Right ventricle myocardium inferior (tissue), 1 donor: ENCODE measurements at regions not wholly inside any gene's neighbourhood (a gene's known extent, or its start where the extent isn't known, plus 50 kb on each side); places are given as distances from the start of the nearest gene placed in this dataset.
"Not testable (repeated sequence)": the region's sequence is repeated elsewhere in the genome, so short reads cannot be mapped to it uniquely, and the experiment has no call there.

Experiments used
- ATAC-seq: fragments of 200-7000 bp; cut with Tn5 transposase; one replicate; pipeline ENCODE4 v1.9.1; 2020; ENCODE audit warnings: mild to moderate bottlenecking, moderate library complexity
- DNase-seq: peaks from one replicate; pipeline ENCODE4 v3.0.0; 2021; ENCODE audit errors: missing footprints
- intact Hi-C: fragments of 100-400 bp; cut with DNase I; formaldehyde crosslinking; loops from one replicate; pipeline ENCODE4 v1.11.0; 2022
- donor health status: DM: no; HTN: yes; CAD: no; lungs with severe emphysema.

DNA sequence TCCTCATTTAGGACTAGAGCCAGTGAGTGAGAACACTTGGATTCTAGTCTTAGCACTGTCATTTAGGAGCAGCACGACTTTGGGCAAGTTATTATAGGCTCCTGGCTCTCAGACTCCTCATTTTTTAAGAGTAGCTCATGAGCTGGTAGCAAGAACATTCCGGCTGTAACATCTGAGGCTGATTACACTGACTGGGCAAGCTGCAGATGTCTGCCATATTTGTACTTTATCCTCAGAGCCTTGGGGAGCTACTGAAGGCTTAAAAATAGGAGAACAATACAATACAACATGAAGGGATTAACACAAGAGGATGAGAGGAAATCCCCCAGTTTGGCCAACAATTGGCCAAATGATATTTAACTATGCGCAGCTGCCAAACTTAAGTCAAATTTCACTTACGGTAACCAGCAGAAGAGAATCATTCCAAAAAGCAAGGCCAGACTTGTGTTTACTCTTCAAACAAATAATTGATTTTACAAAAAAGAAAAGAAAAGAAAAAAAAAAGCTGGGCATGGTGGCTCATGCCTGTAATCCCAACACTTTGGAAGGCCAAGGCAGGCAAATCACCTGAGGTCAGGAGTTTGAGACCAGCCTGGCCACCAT, 113.1 kb upstream of the ARHGAP42 start:
- no peak for ATAC-seq
- intact Hi-C loops = no loop called here
- DNase-seq = no peak

DNA sequence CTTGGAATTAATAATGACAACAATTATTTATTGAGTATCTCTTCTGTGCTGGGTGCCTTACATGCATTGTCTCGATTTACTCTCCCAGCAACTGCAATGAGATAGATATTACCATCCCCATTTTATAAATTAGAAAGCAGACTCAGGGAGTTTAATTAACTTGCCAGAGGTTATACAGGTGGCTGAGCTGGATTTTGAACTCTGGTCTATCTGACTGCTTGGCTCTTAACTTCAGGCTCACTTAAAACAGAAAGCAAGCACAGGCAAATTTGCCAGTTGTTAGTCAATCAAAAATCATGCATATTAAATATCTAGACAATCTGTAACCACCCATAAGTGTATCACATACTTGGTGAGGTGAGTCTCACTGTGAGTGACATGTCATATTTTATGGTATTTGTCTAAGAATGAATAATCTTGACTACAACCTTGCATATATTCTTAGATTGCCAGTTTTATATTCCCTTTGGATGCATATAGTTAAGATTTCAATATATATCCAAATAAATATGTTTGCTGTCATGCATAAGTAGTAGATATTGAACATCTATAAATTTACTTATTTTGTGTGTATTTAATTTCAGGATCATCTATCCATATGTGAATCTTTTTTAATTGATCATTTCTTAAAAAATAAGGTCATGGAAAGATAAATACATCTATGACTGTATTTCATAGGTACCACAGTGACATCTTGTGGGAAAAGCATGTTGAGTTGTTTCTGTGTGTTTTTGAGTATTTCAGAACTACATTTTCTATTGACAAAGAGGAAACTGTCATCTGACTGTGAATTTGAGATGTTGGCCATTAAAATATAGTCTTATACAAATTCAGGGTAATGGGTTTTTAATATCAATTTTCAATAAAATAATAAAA, 112.0 kb upstream of the ARHGAP42 start:
- intact Hi-C loops = loop anchor here (5.0 kb wide), 2 partner anchors 57 to 112 kb away; partner anchors contain the start of gene ARHGAP42
- ATAC-seq = no peak
- no peak for DNase-seq

DNA sequence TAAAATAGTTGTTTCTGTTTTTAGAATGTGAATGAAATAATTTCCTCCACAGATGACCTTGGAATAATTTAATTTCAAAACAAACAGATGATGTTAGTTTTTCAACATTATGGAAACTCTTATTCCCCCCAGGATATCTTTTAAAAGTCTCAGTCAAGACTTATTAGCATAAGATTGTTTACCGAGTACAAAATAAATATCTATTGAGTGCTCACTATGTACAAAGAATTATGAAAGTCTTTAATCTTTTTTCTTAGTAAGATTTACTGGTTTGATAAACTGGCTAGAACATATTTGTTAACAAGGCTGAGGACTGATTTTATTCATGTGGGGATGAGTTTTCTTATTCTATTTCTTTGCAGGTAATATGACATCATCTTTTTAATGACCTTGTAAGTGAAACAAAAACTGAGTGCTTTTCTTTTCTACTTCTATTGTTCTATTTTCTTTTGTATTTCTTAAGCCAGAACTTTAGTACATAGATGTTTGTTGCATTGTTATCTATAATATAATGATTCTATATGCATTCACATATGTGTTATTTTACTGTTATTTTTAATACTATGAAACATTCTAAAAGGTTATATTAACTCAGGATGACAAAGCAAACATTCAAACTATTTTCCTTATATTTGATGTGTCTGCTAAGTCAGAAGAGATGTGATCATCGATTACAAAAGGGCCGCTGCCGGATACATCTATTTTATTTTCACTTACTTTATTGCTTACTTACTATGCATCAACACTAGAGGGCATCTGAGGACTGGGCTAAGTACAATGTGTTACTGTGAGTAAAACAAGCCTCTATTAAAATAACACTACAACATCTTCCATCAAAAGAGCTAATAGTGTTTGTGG, 111.0 kb upstream of the ARHGAP42 start:
- peak; percentile 79 for ATAC-seq
- DNase-seq = no peak
- intact Hi-C loops = loop anchor here (2.0 to 5.0 kb wide), 4 partner anchors 56 to 353 kb away; partner anchors contain the start of gene ARHGAP42

DNA sequence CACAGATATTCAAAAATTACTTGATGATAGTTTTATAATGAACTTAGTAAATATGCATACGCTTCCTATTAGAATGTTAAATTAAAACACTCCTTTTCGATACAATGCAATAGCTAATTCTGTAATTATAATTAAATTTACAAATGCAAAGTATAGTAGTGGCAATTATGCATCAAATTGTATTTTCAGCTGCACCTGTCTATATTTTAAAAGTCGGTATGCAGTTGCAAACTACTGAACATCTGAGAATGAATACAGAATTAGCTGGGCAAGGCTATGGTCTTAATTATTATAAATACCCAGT, 110.4 kb upstream of the ARHGAP42 start:
- intact Hi-C loops = loop anchor here (2.0 to 5.0 kb wide), 4 partner anchors 56 to 352 kb away; partner anchors contain the start of gene ARHGAP42
- no peak for DNase-seq
- ATAC-seq = no peak

DNA sequence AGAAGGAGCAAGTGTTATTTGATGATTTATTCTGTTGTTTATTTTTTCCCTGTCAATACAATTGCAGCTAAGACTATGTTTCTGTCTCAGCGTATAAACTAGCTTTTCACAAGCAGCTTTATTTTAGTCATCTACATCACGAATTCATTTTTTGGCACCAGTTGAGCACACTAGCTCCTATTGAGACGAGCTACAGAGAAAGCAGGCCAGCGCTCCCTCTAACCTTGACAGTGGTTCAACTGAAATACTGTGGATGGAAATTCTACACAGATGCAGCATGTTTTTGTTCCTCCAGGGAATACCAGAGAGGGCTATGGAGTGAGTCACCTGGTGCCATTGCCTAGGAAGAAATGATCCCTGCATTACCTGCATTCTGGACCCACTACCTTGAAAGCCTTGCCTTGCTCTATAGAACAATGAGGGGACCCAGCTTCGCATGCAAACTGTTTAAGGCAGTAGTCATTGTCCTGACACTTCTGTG, 108.2 kb upstream of the ARHGAP42 start:
- DNase-seq = no peak
- intact Hi-C loops = loop anchor here (5.0 kb wide), 2 partner anchors 53 to 108 kb away; partner anchors contain the start of gene ARHGAP42
- no peak for ATAC-seq

DNA sequence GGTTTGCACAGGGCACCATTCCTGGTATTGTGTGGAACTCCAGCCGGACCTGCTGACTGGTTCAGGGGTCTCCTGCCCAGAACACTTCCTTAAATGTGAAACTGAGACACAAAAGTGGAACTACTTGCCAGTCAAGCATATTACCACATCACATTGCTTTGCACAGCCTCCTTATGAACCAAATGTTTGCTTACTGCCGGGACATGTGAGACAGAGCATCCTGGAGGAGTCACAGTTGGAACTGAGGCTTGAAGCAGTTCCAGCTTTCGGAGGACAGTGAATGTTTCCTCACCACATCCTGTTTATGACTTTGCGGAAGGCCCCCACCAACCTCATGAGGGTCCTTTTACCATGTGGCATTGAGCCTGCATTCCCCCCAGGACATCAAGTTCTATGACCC, 105.8 kb upstream of the ARHGAP42 start:
- DNase-seq = no peak
- no peak for ATAC-seq
- intact Hi-C loops = no loop called here

DNA sequence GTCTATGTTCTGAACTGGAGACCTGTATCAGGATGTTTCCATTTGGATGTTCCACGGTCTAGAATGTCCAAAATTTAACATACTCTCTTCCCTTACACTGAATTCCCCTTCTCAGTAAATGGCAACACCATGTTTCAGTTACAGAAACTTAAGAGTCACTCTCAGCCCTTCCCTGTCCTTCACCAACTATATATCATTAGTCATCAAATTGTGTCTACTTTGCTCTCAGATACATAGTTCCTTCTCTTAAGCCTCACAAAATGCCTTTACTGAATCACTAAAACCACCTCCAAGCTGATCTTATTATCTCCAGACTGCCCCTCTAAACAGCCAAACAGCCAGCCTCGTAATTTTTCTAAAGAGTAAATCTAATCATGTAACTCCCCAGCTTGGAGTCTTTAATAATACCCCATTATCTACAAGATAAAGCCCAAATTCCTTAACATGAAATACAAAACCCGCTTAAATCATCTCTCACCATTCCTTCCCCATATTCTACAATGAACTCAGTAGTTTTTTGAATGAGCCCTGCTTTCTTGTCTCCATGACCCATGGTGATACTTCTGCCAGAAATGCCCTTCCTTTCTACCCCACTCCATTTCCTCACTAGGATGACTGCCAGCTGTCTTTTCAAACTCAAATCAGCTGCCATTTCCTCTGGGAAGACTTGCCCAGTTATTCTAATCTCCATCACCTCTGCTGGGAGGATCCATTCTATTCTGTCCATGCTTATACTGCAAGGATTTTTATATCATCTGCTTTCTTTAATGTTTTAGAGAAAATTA, 102.7 kb upstream of the ARHGAP42 start:
- DNase-seq (no peak), ATAC-seq (no peak)
- intact Hi-C loops = no loop called here

DNA sequence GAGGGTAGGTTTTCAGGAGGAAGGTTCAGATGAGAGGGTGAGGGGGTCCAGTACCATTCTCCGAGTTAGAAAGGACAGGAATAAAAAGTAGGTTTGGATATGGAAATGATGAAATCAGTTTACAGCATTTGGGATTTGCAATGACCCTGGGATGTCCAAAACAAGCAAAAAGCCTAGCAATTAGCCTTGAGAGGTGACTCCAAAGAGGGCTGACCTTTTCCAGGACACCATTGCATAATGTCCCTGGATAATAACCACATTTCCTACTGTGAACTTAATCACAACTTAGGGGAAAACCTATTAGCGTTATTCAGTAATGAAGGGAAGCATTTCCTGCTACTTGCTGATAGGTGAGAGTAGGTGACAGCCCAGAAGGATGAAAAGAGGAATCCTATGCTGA, 101.4 kb upstream of the ARHGAP42 start:
- DNase-seq (no peak), ATAC-seq (peak; percentile 90)
- intact Hi-C loops = no loop called here

DNA sequence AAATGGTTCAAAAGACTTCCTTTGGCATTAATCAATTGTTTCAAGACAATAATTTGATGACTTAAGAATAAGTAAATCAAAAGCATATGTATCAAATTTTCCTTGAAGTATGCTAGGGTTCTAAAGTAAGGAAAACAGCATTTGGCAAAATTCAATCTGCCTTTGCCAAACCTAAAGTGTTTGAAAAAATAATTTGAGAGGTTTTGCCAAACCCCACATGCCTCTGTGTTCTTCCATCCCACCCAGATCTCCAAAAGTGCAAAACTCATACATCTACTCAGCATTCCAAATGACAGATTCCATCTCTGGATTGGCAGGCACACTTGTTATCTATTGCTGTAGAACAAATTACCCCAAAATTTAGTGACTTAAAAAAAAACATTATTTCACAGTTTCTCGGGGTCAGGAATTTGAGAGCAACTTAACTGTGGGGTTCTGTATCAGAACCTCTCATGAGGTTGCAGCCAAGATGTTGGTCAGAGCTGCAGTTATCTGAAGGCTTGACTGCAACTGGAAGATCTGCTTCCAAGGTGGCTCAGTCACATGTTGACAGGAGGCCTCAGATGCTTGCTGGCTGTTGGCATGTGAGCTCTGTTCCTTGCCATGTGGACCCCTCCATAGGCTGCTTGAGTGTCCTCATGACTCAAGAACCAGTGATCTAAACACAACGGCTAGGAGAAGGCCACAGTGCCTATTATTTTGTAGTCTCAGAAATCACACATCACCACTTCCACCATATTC, 100.6 kb upstream of the ARHGAP42 start:
- DNase-seq (no peak), ATAC-seq (peak; percentile 38)
- intact Hi-C loops = no loop called here

DNA sequence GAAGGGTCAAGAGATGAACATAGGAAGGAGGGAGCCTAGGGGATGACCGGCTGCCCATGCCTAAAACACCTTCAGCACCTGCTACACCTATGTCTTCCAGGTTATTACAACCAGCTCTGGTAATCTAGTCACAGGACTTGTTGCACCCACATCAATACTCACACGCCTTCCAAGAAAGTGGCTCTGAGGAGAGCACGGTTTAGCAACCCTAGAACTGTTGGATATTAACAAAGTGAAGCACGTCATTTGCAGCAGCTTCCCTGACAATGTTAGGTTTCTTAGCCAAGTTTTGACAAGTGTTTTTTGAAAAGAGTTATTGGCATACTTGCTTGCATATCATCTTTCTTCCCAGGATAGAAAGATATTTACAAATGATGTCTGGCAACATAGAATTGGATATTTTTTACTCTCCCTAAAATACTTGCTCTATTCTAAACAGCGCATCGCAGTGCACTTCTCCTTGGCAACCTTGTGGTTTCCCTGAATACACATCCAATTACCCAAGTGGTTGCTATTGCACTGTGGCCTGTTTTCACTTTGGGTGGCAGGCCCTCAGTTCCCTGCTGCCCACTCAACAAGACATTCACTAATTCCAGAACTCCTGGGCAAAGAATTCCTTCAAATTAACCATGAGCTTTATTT, 94.3 kb upstream of the ARHGAP42 start:
- ATAC-seq = no peak
- DNase-seq = no peak
- intact Hi-C loops = no loop called here

DNA sequence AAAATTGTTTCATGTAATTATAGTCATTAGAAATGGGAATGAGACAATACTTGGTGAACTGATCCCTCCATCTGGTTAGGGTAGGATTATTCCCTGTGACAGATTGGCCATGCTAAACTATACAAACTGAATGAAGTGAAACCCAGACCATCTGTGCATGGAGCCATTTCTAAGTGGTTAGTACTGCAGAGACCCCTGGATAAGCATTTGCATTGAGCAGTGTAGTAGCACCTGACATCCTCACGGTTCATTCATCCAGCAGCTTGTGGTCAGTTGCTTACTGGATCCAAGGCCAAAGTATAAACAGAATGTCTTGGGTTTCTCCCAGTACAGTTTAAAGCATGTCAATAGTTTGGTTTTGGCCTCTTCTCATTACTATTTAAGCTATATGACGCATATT, 93.8 kb upstream of the ARHGAP42 start:
- no peak for ATAC-seq
- no peak for DNase-seq
- intact Hi-C loops = no loop called here

DNA sequence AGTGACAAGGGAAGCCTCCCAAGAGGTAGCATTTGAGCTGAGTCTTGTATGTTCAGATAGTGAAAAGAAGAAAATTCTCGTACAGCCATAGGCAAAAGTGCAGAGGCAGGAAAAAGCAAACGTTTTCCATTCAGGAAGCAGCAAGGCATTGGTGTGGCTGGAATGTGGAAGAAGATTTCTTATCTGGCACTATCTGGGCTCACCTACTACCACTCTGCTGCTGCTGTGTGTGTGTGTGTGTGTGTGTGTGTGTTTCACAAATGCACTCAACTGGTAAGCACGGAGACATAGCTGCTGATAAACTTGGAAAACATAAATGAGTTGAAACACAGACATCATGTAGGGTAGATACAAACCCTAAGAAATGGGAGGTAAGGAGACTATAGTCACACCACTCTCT, 92.8 kb upstream of the ARHGAP42 start:
- intact Hi-C loops = no loop called here
- no peak for ATAC-seq
- DNase-seq = no peak

DNA sequence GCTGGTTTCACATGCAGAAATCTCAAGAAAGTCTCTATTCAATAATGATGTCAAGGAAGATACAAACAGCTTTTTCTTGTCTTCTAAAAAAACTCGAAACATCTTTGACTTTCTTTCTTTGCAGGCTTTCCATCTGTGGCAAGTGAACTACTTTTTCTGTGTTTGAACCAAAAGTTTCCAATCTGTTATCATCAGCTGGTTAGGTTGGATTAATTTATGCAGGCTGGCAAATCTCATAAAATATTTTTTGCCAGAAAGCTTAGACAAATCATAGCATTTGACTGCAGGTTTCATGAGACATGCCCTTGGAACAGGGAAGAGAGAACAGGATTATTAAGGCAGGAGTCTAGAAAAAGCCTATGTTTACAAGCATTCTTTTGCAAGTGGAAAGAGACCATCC, 86.1 kb upstream of the ARHGAP42 start:
- ATAC-seq (no peak), DNase-seq (no peak)
- intact Hi-C loops = no loop called here

DNA sequence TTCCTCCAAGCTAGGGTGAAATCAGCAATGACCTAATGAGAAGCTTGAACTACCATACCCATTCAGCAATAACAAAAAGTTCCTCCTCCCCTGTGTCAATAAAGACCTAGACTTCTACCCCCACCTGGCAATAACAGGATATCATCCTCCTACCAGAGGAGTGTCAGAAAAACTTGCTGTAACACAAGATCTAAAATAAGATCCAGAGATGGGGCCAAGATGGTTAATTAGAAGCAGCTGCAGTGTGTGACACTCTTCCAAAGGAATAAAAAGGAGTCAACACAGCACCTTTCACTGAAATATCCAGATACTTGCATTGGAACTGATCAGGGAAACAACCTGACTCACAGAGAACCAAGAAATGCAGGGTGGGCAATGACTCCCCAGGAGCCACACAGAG, 84.4 kb upstream of the ARHGAP42 start:
- intact Hi-C loops = no loop called here
- DNase-seq = no peak
- no peak for ATAC-seq

DNA sequence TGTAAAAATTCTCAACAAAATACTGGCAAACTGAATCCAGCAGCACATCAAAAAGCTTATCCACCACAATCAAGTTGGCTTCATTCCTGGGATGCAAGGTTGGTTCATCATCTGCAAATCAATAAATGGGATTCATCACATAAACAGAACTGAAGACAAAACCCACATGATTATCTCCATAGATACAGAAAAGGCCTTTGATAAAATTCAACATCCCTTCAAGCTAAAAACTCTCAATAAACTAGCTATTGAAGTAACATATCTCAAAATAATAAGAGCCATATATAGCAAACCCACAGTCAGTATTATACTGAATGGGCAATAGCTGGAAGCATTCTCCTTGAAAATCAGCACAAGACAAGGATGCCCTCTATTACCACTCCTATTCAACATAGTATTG, 79.3 kb upstream of the ARHGAP42 start:
- DNase-seq, intact Hi-C loops, ATAC-seq: not testable (repeated sequence)

DNA sequence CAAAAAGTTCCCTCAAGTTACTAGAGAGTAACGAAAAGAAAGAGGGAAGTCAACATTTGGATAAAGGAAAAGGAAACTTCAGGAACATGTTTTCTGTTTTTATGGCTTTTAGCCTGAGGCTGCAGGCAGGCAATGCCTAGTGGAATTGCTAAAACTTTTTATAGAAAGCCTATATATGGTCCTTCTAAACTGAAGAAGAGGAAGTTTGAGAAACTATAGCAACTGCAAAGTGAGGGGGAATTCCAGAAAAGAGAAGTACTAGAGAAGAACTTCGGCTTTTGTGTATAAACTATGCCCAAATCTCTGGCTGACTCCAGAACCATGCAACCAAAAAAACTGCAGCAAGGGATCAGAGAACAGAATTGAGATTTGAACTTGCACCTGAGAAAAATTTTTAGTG, 74.3 kb upstream of the ARHGAP42 start:
- DNase-seq = no peak
- intact Hi-C loops = no loop called here
- ATAC-seq = no peak

DNA sequence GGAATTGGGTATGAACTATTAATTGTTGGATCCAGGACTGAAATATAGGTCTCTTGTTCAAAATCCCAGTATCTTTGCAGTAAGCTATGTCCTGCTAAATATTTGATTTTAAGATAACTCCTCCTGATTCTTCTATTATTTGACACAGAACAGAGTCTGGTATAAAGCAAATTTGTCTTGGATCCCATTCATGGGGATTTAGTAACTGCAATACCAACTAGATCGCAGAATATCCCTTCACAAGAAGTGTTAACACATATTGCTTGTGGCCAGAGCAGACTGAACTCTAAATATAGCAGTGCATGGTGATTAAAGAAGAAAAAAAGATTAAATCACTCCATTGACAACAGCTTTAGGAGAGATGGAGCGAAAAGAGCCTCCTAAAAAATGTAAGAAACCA, 68.2 kb upstream of the ARHGAP42 start:
- no peak for DNase-seq
- intact Hi-C loops = no loop called here
- no peak for ATAC-seq

DNA sequence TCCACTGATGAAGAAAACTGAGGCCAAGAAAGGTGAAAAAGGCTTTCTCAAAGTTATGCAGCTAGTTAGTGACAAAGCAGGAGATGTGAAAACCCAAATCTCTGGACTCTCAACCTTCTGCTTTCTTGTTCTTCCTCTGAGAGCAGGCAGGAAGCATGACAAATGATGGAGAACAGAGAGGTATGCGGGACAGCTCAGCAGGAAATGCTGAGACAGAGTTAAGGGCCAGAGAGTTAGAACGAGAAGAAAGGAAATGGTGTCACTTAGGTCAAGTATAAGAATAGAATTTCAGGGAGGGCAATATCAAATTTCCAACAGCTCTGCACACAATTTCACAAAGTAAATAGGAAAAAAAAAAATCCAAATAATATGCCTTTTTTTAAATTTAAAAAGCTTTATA, 67.6 kb upstream of the ARHGAP42 start:
- DNase-seq = no peak
- intact Hi-C loops = no loop called here
- ATAC-seq = no peak
